ENCODE measurements at regions not wholly inside any gene's neighbourhood (a gene's known extent, or its start where the extent isn't known, plus 50 kb on each side); places are given as distances from the start of the nearest gene placed in this dataset.

DNA sequence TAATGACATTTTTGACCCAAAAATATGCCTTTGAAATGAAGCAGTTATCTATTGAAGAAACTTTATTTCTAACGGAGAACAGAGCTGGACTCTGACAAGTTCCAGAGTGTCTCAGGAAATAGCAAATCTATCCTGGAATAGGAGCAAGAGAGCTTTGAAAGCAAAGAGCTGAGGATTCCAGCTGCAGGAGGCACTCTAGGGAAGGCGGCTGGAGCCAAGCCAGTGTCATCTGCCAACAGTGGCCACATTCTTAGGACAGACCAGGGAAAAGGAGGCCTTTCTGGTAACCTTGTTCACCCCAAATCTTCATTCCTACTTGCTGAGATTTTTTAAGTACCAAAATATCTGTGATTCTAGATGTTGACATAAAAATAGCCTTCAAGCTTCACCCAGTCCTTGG is 493.5 kb upstream of the B3GAT1 start:
- TF ChIP-seq POLR2A (IDR thresholded peaks at IDR 0.05), result no peak
- TF ChIP-seq, protein P1, sequence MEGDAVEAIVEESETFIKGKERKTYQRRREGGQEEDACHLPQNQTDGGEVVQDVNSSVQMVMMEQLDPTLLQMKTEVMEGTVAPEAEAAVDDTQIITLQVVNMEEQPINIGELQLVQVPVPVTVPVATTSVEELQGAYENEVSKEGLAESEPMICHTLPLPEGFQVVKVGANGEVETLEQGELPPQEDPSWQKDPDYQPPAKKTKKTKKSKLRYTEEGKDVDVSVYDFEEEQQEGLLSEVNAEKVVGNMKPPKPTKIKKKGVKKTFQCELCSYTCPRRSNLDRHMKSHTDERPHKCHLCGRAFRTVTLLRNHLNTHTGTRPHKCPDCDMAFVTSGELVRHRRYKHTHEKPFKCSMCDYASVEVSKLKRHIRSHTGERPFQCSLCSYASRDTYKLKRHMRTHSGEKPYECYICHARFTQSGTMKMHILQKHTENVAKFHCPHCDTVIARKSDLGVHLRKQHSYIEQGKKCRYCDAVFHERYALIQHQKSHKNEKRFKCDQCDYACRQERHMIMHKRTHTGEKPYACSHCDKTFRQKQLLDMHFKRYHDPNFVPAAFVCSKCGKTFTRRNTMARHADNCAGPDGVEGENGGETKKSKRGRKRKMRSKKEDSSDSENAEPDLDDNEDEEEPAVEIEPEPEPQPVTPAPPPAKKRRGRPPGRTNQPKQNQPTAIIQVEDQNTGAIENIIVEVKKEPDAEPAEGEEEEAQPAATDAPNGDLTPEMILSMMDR (IDR thresholded peaks at IDR 0.05), result no peak

All from right lobe of liver (tissue), 4 donors.